ACC112 (cell line): ENCODE measurements at regions not wholly inside any gene's neighbourhood (a gene's known extent, or its start where the extent isn't known, plus 50 kb on each side); places are given as distances from the start of the nearest gene placed in this dataset.

Source experiments
- H2AFZ ChIP-seq: fragments of 200-600 bp; sonication (generic); one replicate; pipeline ENCODE4 v1.6.0; 2017; ENCODE audit warnings: antibody characterized with exemption, low read length; ENCODE audit not compliant: unreplicated experiment
- H3K27ac ChIP-seq: fragments of 200-600 bp; sonication (generic); 2 replicates; pipeline ENCODE4 v1.5.1; 2014; ENCODE audit warnings: low read depth, mild to moderate bottlenecking, antibody characterized with exemption, low read length, moderate library complexity
- H3K27me3 ChIP-seq: fragments of 200-600 bp; sonication (generic); 2 replicates; pipeline ENCODE4 v1.6.1; 2014; ENCODE audit warnings: mild to moderate bottlenecking, antibody characterized with exemption, low read length, moderate library complexity, mixed read lengths; ENCODE audit not compliant: insufficient read depth
- H3K36me3 ChIP-seq: fragments of 200-600 bp; sonication (generic); 2 replicates; pipeline ENCODE4 v1.6.1; 2016; ENCODE audit warnings: mild to moderate bottlenecking, antibody characterized with exemption, low read length, moderate library complexity, mixed read lengths; ENCODE audit not compliant: insufficient read depth
- H3K4me1 ChIP-seq: fragments of 200-600 bp; sonication (generic); one replicate; pipeline ENCODE4 v1.6.1; 2016; ENCODE audit warnings: low read length, mixed read lengths; ENCODE audit not compliant: insufficient read depth, unreplicated experiment, control insufficient read depth
- H3K4me3 ChIP-seq: fragments of 200-600 bp; sonication (generic); 2 replicates; pipeline ENCODE4 v1.5.1; 2014; ENCODE audit warnings: mild to moderate bottlenecking, low read depth, low read length
- H3K79me2 ChIP-seq: fragments of 200-600 bp; sonication (generic); one replicate; pipeline ENCODE4 v1.6.0; 2016; ENCODE audit warnings: low read length; ENCODE audit not compliant: control insufficient read depth, unreplicated experiment, insufficient read depth

- Histone ChIP-seq H3K79me2 (no peaks in the 10 kb centered on the region), H2AFZ (no peak overlapping the region), H3K4me1 (no peaks in the 10 kb centered on the region)
These were observed 96.5 kb upstream of the NCAM1 start for GRCh38 chr11:112864672-112865071.

GRCh38 chr11:112871909-112872500, 89.2 kb upstream of the NCAM1 start:
- Histone ChIP-seq H3K4me1 (no peaks in the 10 kb centered on the region), H2AFZ (no peak overlapping the region), H3K4me3 (no peak overlapping the region), H3K79me2 (no peaks in the 10 kb centered on the region), H3K36me3 (no peaks in the 10 kb centered on the region), H3K27ac (no peak overlapping the region), H3K27me3 (no peaks in the 10 kb centered on the region)

More at GRCh38 chr11:112864672-112865071, 96.5 kb upstream of the NCAM1 start:
- Histone ChIP-seq H3K27me3 (no peaks in the 10 kb centered on the region), H3K27ac (no peak overlapping the region), H3K36me3 (no peaks in the 10 kb centered on the region), H3K4me3 (no peak overlapping the region)

- no peaks in the 10 kb centered on the region for H3K36me3 ChIP-seq
- no peak overlapping the region for H3K4me3 ChIP-seq
- H3K4me1 ChIP-seq, result no peaks in the 10 kb centered on the region
These were observed 86.2 kb upstream of the NCAM1 start for GRCh38 chr11:112874980-112875379.

GRCh38 chr11:112877581-112877980, 83.6 kb upstream of the NCAM1 start:
- H3K4me1 ChIP-seq, result no peaks in the 10 kb centered on the region
- no peaks in the 10 kb centered on the region for H3K79me2 ChIP-seq
- no peaks in the 10 kb centered on the region for H3K27me3 ChIP-seq
- no peaks in the 10 kb centered on the region for H3K36me3 ChIP-seq
- H3K4me3 ChIP-seq, result no peak overlapping the region
- H2AFZ ChIP-seq, result no peak overlapping the region
- no peak overlapping the region for H3K27ac ChIP-seq

More at GRCh38 chr11:112874980-112875379, 86.2 kb upstream of the NCAM1 start:
- Histone ChIP-seq H3K27me3 (no peaks in the 10 kb centered on the region), H2AFZ (no peak overlapping the region), H3K79me2 (no peaks in the 10 kb centered on the region), H3K27ac (no peak overlapping the region)

GRCh38 chr11:112878033-112878601, 83.1 kb upstream of the NCAM1 start:
- H3K4me3 ChIP-seq, result no peak overlapping the region
- H2AFZ ChIP-seq, result no peak overlapping the region
- no peaks in the 10 kb centered on the region for H3K79me2 ChIP-seq
- no peaks in the 10 kb centered on the region for H3K36me3 ChIP-seq
- no peak overlapping the region for H3K27ac ChIP-seq
- H3K4me1 ChIP-seq, result no peaks in the 10 kb centered on the region
- no peaks in the 10 kb centered on the region for H3K27me3 ChIP-seq

- H3K27me3 ChIP-seq, result no peaks in the 10 kb centered on the region
- no peak overlapping the region for H3K4me3 ChIP-seq
- H3K79me2 ChIP-seq, result no peaks in the 10 kb centered on the region
These were observed 80.7 kb upstream of the NCAM1 start for GRCh38 chr11:112880495-112880894.

GRCh38 chr11:112881461-112881860, 79.8 kb upstream of the NCAM1 start:
- Histone ChIP-seq H3K27ac (no peak overlapping the region), H3K27me3 (no peaks in the 10 kb centered on the region), H3K36me3 (no peaks in the 10 kb centered on the region), H2AFZ (no peak overlapping the region), H3K79me2 (no peaks in the 10 kb centered on the region), H3K4me1 (no peaks in the 10 kb centered on the region), H3K4me3 (no peak overlapping the region)

More at GRCh38 chr11:112880495-112880894, 80.7 kb upstream of the NCAM1 start:
- Histone ChIP-seq H2AFZ (no peak overlapping the region), H3K36me3 (no peaks in the 10 kb centered on the region), H3K4me1 (no peaks in the 10 kb centered on the region), H3K27ac (no peak overlapping the region)

GRCh38 chr11:112882494-112883381, 78.5 kb upstream of the NCAM1 start:
- no peak overlapping the region for H2AFZ ChIP-seq

GRCh38 chr11:112884012-112884767, 77.0 kb upstream of the NCAM1 start:
- H3K4me1 ChIP-seq, result no peaks in the 10 kb centered on the region
- no peaks in the 10 kb centered on the region for H3K79me2 ChIP-seq
- no peaks in the 10 kb centered on the region for H3K27me3 ChIP-seq
- H3K4me3 ChIP-seq, result no peak overlapping the region
- H2AFZ ChIP-seq, result no peak overlapping the region
- H3K36me3 ChIP-seq, result no peaks in the 10 kb centered on the region
- H3K27ac ChIP-seq, result no peak overlapping the region

More at GRCh38 chr11:112882494-112883381, 78.5 kb upstream of the NCAM1 start:
- no peak overlapping the region for H3K4me3 ChIP-seq
- H3K27ac ChIP-seq, result no peak overlapping the region
- H3K27me3 ChIP-seq, result no peaks in the 10 kb centered on the region
- H3K36me3 ChIP-seq, result no peaks in the 10 kb centered on the region
- no peaks in the 10 kb centered on the region for H3K4me1 ChIP-seq
- H3K79me2 ChIP-seq, result no peaks in the 10 kb centered on the region

GRCh38 chr11:112885744-112886433, 75.3 kb upstream of the NCAM1 start:
- Histone ChIP-seq H3K4me1 (no peaks in the 10 kb centered on the region), H3K27ac (no peak overlapping the region), H3K36me3 (no peaks in the 10 kb centered on the region), H3K4me3 (no peak overlapping the region), H2AFZ (no peak overlapping the region), H3K79me2 (no peaks in the 10 kb centered on the region), H3K27me3 (no peaks in the 10 kb centered on the region)
